ENCODE measurements at regions not wholly inside any gene's neighbourhood (a gene's known extent, or its start where the extent isn't known, plus 50 kb on each side); places are given as distances from the start of the nearest gene placed in this dataset.

GRCh38 chr13:30843548-30843947 is 62.5 kb upstream of the MEDAG start:
- H3K4me1 Mint-ChIP-seq: peaks cover 0 to 4% of the 10 kb centered on the region in 2 donors
- Histone ChIP-seq H3K36me3 (ENCODE audit: control insufficient read depth, insufficient read depth, low read length) (no peaks in the 10 kb centered on the region), H3K27me3 (ENCODE audit: control insufficient read depth, insufficient read depth, low read length) (no peaks in the 10 kb centered on the region), H3K4me1 (ENCODE audit: control insufficient read depth, insufficient read depth, low read length) (peaks cover 22% of the 10 kb centered on the region), H3K4me3 (ENCODE audit: low read length) (no peak overlapping the region), H3K9me3 (ENCODE audit: control insufficient read depth, insufficient read depth, low read length) (no peaks in the 10 kb centered on the region), H3K27ac (ENCODE audit: low read length) (no peak overlapping the region)
- no peaks in the 10 kb centered on the region for H3K27me3 Mint-ChIP-seq (ENCODE audit: low read depth in 2 of 2)
- WGBS (ENCODE audit: insufficient coverage): 49% methylated on average over 4 of the region's 4 CpGs
- TF ChIP-seq, protein P1, sequence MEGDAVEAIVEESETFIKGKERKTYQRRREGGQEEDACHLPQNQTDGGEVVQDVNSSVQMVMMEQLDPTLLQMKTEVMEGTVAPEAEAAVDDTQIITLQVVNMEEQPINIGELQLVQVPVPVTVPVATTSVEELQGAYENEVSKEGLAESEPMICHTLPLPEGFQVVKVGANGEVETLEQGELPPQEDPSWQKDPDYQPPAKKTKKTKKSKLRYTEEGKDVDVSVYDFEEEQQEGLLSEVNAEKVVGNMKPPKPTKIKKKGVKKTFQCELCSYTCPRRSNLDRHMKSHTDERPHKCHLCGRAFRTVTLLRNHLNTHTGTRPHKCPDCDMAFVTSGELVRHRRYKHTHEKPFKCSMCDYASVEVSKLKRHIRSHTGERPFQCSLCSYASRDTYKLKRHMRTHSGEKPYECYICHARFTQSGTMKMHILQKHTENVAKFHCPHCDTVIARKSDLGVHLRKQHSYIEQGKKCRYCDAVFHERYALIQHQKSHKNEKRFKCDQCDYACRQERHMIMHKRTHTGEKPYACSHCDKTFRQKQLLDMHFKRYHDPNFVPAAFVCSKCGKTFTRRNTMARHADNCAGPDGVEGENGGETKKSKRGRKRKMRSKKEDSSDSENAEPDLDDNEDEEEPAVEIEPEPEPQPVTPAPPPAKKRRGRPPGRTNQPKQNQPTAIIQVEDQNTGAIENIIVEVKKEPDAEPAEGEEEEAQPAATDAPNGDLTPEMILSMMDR (IDR thresholded peaks at IDR 0.05): no peak
- no peaks in the 10 kb centered on the region for H3K9me3 Mint-ChIP-seq
- no peak overlapping the region for H3K4me3 Mint-ChIP-seq
- no peaks in the 10 kb centered on the region for H3K36me3 Mint-ChIP-seq
- intact Hi-C loops (cut with micrococcal nuclease): no loop called here
- no peak overlapping the region for H3K27ac Mint-ChIP-seq
- ATAC-seq (no peak), DNase-seq (no peak)

- Mint-ChIP-seq H3K36me3 (no peaks in the 10 kb centered on the region), H3K27me3 (ENCODE audit: low read depth in 2 of 2) (no peaks in the 10 kb centered on the region), H3K9me3 (no peaks in the 10 kb centered on the region), H3K27ac (no peak overlapping the region), H3K4me3 (no peak overlapping the region), H3K4me1 (peaks cover 0 to 4% of the 10 kb centered on the region in 2 donors)
- DNase-seq: no peak
- H3K36me3 ChIP-seq (ENCODE audit: control insufficient read depth, insufficient read depth, low read length): no peaks in the 10 kb centered on the region
- TF ChIP-seq, protein P1 (IDR thresholded peaks at IDR 0.05): no peak
- no peak overlapping the region for H3K27ac ChIP-seq (ENCODE audit: low read length)
- WGBS (ENCODE audit: insufficient coverage): 97% methylated on average over 6 of the region's 6 CpGs
- peak in 1 of 3 donors; percentile 33 for ATAC-seq
- H3K4me1 ChIP-seq (ENCODE audit: control insufficient read depth, insufficient read depth, low read length): peaks cover 22% of the 10 kb centered on the region
- no peaks in the 10 kb centered on the region for H3K27me3 ChIP-seq (ENCODE audit: control insufficient read depth, insufficient read depth, low read length)
- intact Hi-C loops (cut with micrococcal nuclease): no loop called here
- no peak overlapping the region for H3K4me3 ChIP-seq (ENCODE audit: low read length)
- H3K9me3 ChIP-seq (ENCODE audit: control insufficient read depth, insufficient read depth, low read length): no peaks in the 10 kb centered on the region
These were observed 61.3 kb upstream of the MEDAG start for GRCh38 chr13:30844548-30845296.

- 54% methylated on average over 11 of the region's 11 CpGs for WGBS (ENCODE audit: insufficient coverage)
- no peak overlapping the region for H3K4me3 Mint-ChIP-seq
- no peaks in the 10 kb centered on the region for H3K27me3 ChIP-seq (ENCODE audit: control insufficient read depth, insufficient read depth, low read length)
- H3K27ac Mint-ChIP-seq: no peak overlapping the region
- no peak overlapping the region for H3K4me3 ChIP-seq (ENCODE audit: low read length)
- TF ChIP-seq, protein P1 (IDR thresholded peaks at IDR 0.05): no peak
- H3K9me3 Mint-ChIP-seq: no peaks in the 10 kb centered on the region
- peaks cover 0 to 4% of the 10 kb centered on the region in 2 donors for H3K4me1 Mint-ChIP-seq
- DNase-seq (no peak), ATAC-seq (peak; percentile 31 to 50 (median 33))
- peaks cover 22% of the 10 kb centered on the region for H3K4me1 ChIP-seq (ENCODE audit: control insufficient read depth, insufficient read depth, low read length)
- H3K27me3 Mint-ChIP-seq (ENCODE audit: low read depth in 2 of 2): no peaks in the 10 kb centered on the region
- no peaks in the 10 kb centered on the region for H3K9me3 ChIP-seq (ENCODE audit: control insufficient read depth, insufficient read depth, low read length)
- no peaks in the 10 kb centered on the region for H3K36me3 ChIP-seq (ENCODE audit: control insufficient read depth, insufficient read depth, low read length)
- H3K27ac ChIP-seq (ENCODE audit: low read length): peak overlapping the region; percentile 27
- H3K36me3 Mint-ChIP-seq: no peaks in the 10 kb centered on the region
- intact Hi-C loops (cut with micrococcal nuclease): no loop called here
These were observed 60.5 kb upstream of the MEDAG start for GRCh38 chr13:30845297-30846214.
